T-helper 1 cell treated with Interleukin-12 subunit alpha and Interleukin-12 subunit beta and Interleukin-4 antibody, amounts not matched to agents 30 ng/mL and 1 ng/mL, for 36 hours (primary cell): ENCODE measurements at regions not wholly inside any gene's neighbourhood (a gene's known extent, or its start where the extent isn't known, plus 50 kb on each side); places are given as distances from the start of the nearest gene placed in this dataset.
"Not testable (repeated sequence)": the region's sequence is repeated elsewhere in the genome, so short reads cannot be mapped to it uniquely, and the experiment has no call there.

Source experiments
- intact Hi-C: fragments of 100-400 bp; cut with micrococcal nuclease; formaldehyde crosslinking; loops from one replicate; pipeline ENCODE4 v1.15.1; 2024

DNA sequence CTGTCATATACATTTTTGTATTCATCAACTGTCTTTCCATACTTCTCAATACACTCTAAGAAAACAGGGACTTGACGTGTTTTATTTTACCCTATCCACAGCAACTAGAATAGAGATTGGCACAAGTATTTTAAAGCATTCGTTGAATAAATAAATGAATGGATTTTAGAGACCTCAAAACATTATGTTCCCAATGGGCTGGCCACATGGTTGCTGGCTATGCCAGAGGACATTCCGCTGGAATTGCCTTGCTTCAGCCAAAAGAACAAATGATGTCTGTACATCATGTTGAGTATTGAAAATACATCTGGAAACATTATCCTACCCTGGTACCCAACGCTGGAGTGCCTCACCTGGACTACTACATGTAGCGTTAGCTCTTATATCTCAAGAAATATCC lies 132.8 kb upstream of the RAP1B start:
- intact Hi-C loops = no loop called here

DNA sequence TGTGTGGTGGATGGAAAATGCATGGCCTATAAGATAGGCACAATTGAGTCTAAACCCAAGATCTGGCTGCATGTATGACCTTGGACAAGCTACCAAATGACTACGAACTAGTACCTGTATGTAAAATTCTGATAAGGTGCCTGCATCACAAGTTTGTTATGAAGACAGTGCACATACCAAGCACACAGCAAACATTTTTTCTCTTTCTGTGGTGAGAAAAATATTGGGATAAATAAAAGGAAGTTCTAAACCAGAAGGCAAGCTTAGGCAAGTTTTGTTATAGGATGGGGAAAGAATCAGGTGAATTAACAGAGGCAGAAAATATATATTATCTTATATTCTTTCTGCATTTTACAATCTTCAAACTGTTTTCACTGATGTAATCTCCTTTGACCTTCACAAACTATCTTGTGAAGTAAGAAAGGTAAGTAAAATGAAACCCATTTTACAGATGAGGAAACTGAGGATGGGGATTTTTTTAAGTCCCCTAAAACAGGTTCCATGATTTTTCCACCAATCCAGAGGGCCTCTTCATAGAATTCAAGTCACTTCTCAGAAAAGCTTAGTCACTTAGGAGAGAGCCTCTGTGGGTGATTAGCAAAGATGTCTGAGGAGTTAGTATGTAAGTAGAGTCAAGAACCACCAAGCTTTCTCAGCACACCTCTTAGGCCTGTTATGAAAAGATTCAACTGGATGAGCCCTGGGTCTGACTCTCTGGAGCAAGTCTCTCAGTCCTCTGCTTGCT lies 132.0 kb upstream of the RAP1B start:
- intact Hi-C loops = no loop called here

DNA sequence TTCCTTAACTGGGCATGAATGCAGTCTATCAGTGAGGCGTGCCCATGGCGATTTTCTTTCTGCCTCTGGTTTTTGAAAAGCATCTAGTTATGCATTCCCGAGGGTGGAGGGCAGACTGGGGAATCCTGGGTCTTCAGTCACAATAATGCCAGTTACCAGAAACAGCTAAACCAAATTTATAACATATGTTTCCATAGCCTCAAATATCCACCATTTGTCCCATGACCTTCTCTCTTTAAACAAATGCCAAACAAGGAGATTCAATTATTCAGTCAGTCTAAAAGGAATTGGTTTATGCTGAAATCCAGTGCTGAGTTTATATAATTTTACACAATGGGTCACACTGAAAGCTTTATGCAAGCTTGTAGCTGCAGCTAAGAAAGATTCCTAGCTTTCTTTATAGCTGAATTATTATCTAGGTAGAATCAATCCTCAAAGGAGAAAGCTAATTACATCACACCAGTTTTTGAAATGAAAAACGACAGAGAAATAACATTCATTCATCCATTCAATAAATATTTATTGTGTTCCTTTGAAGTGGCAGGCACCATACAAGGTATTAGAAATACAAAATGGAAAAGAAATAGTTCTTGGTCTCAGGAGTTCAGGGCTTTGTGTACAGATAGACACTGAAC lies 131.3 kb upstream of the RAP1B start:
- intact Hi-C loops = no loop called here

DNA sequence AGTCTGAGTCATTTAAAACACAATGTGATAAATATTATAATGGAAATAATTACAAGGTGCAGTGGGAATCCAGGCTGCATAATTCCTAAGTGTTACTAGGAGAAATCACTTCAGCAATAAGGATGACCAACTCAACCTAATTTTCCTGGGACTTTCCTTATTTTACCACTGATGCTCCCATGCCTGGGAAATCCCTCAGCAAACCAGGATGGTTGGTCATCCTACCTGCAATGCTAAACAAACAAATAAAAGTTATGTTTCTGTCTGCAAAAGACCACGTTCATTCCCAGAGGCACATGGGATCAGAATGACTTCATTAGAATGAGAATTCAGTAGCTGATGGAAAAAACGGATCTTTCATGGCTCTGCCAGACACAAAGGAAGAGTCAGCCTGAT lies 130.8 kb upstream of the RAP1B start:
- intact Hi-C loops = loop anchor here (2.0 to 5.0 kb wide), 2 partner anchors 115 to 327 kb away; partner anchors contain the start of gene MDM2

DNA sequence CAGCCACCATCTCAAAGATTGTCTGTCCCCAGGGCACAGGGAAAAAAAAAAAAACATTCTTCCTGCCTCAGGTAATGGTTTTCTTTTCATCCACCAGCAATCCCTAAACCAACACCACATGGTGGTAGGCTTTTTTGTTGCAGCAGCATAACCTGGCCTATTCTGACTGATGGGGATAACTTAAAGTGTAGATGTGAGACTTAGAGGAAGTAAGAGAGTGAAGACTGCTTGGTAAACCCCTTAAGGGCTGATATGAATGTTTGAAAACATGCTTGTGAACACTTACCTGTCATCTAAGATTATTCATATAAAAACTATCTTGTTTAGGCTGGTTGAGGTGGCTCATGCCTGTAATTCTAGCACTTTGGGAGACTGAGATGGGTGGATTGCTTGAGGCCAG lies 130.2 kb upstream of the RAP1B start:
- intact Hi-C loops = loop anchor here (2.0 to 5.0 kb wide), 2 partner anchors 116 to 327 kb away; partner anchors contain the start of gene MDM2

DNA sequence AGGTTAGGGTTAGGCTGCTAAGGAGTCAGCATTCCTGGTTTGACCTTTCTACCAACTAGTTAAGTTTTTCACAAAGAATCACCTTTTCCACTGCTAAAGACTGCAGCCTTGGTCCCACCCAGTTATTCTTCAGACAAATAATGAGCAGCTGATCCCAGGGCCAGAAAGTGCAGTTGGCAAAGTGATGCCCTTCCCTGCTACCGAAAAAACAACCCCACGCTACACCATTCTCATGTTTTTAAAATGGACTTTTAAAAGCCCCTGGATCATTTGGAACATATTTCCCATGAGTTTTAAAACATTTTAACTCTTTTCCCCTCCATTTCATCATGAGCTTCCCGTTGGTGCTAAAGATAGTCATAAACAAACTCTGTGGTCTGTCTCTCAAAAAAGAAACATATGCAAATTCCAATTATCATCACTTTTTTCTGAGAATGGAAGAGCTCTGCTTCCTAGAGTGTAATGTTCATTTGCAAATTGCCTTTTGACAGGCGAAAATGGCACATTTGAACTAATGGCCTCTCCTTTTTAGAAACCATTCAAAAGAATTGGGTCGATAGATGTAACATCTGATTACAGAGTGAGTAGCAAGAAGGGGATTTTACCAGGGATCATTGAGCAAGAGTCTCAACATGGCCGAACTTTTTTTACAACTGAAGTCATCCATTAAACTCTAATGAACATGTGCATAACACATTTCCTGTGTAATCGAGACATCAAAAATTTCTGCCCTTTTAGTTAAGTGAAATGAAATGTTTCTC lies 129.3 kb upstream of the RAP1B start:
- intact Hi-C loops = loop anchor here (1.0 to 5.0 kb wide), 8 partner anchors 16 to 326 kb away; partner anchors contain the start of genes MDM1, MDM2 and NUP107

DNA sequence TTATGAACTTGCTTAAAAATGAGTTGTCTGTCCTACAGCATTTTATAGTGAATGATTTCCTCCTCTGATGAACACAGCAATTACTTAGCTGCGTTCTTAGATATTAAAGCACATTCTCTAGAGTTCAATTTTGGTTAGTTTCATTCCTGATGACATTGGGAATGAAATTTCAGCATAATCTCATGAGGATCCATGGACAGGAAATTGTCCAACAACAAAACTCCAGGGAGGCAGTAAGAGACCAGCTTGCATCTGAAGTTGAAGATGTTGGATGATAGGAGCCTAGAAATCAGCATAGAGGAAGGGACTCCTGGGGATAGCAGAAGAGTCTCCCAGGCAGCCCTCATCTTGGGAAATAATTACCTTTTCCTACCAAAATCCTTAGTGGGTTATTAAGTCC lies 128.7 kb upstream of the RAP1B start:
- intact Hi-C loops = loop anchor here (5.0 kb wide), 1 partner anchor 325 kb away; the partner anchor contains the start of gene MDM2

DNA sequence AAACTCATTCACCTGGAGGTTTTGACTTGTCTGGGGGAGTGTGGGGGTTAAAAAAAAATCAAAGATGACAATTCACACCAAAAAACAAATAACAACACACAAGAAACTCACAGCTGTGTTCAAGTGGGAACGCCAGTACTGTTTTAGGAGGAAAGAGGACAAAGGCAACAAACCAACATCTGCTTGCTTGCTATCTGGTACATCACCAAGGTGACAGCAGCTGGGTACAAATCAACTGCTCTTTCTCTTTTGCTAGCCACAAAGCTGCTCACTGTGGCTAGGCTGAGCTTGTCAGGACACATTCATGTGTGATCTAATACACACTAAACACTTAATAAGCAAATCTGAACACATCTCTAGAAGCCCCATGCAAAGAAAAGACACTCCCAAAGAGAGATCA lies 128.0 kb upstream of the RAP1B start:
- intact Hi-C loops = loop anchor here (1.0 to 5.0 kb wide), 3 partner anchors 31 to 325 kb away; partner anchors contain the start of genes MDM2 and RAP1B

DNA sequence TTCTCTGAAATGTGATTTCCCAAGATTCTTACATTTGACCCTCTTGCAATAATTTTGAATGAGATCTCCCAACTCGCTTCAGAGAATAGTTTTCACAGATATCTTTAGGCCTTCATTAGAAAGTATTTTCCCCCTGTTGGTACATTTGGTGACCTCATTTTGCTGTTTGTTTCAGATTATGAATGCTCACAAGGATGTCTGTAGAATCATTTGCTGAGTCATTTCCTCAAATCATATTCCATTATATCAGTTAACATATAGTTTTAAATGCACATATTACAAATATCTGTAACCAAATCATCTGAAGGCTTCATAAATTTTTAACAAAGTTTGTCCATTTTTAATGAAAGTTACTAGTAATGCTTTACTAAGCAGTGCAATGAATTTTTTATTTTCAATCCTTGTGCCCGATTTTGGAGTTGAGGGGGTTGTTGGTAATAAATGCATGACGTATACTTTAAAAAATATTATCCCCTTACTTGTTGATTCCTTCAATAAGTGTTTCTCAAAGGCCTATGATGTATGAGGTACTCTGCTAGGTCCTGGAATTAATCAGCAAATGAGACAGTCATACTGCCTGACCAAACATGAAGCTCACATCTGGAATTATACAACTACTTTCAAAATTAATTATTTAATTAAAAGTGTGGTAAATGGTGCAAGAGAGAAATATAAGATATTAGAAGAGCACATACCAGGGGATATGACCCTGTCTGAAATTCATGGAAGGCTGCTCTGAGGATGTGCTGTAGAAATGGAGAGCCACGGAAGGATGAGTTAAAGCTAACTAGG lies 126.9 kb upstream of the RAP1B start:
- intact Hi-C loops = loop anchor here (1.0 to 5.0 kb wide), 3 partner anchors 32 to 324 kb away; partner anchors contain the start of genes MDM2 and RAP1B

DNA sequence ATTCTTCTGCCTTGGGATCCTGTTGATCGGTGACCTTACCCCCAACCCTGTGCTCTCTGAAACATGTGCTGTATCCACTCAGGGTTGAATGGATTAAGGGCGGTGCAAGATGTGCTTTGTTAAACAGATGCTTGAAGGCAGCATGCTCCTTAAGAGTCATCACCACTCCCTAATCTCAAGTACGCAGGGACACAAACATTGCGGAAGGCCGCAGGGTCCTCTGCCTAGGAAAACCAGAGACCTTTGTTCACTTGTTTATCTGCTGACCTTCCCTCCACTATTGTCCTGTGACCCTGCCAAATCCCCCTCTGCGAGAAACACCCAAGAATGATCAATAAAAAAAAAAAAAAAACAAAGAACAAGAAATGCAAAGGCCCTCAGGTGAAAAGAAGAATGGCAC lies 126.1 kb upstream of the RAP1B start:
- intact Hi-C loops = loop anchor here (5.0 kb wide), 1 partner anchor 323 kb away; the partner anchor contains the start of gene MDM2

DNA sequence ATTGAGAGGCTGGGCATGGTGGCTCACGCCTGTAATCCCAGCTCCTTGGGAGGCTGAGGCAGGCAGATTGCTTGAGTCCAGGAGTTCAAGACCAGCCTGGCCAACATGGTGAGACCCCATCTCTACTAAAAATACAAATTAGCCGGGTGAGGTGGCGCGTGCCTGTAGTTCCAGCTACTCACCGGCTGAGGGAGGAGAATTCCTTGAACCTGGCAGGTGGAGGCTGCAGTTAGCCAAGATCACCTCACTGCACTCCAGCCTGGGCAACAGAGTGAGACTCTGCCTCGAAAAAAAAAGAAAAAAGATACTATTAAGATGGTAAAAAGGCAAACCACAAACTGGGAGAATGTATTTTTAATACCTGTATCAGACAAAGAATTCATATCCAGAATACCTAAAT lies 124.2 kb upstream of the RAP1B start:
- intact Hi-C loops = not testable (repeated sequence)

DNA sequence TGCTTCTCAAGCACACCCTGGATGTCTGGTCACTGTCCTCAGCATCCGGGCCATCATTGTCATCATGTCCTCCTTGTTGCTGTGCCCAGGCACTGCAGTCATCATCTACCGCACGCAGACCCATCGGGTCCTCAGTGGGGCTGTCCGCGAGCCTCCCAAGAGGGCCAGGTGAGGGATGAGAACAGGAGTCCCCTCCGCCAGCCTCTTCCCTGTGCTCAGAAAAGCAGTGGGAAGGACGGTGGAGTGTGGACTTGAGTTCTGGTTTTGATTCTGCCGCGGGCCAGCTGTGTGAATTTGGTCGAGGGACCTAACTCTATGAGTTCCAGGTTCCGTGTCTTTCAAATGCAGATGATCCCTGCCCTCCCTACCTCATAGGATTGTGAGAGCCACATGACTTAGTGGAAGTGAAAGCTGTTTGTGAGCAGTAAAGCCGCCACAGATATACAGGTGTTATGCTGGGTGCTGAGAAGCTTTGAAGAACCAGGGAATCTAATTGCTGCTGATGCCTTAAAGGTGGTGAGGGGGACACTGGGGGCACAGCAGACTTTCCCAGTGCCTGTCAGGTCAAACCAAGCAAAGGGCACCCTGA lies 122.9 kb upstream of the RAP1B start:
- intact Hi-C loops = no loop called here

DNA sequence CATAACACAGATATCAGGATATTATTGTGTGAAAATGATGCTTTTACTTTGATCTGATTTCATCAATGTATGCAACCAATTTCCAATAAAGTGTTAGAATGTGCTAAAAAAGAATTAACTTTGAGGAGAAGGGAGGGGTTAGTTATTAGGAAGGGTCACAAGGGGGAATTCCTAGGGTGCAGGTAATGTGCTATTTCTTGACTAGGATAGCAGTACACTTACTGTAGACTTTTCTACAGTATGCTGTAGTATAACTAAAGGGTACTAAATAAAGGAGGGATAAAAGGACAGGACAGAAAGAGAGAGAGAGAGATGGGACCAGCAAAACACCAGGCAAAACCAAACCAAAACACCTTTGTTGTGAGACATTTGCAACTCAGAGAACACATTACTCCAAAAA lies 121.4 kb upstream of the RAP1B start:
- intact Hi-C loops = no loop called here

DNA sequence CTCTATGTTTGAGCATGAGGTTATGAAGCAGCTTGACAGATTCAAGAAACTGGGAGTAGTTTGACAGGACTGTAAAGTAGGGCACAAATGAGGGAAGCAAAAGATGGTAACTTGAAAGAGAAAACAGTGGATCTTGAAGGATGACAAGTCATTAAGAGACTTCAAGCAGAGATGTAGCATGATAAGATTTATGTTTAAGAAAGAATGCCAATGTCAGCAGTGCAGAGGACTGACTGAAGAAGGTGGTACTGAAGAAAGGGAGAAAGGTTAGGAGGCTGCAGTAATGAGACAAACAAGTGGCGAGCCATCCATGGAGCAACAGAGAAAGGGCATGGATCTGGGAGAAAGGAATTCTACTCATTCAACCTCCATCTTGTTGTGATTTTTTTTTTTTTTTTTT lies 120.2 kb upstream of the RAP1B start:
- intact Hi-C loops = no loop called here

DNA sequence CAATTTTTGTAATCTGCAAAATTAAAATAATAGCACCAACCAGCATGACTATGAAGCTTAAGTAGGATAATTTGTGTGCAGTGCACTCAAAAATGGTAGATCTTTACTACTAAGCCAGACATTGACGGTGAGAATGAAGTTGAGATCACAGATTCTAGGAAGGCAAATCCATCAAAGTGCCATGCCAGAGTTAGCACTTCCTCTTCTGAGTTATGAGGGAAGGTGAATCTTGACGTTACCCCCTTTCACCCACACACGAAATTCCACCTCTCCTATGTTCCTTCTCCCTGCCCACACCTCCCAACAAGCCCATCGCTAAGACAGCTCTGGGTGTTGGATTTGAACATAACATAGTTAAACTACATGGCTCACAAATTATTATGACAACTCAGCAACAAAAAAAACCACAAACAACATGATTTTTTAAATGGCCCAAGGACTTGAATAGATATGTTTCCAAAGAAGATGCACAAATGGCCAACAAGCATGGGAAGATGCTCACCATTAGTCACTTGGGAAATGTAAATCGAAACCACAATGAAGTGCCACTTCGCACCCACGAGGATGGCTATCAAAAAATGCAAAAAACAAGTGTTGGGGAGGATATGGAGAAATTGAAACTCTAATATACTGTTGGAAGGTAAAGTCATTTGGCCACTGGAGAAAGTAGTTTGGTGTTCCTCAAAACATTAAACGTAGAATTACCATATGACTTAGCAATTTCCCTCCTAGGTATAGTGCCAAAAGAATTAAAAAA lies 119.3 kb upstream of the RAP1B start:
- intact Hi-C loops = no loop called here

DNA sequence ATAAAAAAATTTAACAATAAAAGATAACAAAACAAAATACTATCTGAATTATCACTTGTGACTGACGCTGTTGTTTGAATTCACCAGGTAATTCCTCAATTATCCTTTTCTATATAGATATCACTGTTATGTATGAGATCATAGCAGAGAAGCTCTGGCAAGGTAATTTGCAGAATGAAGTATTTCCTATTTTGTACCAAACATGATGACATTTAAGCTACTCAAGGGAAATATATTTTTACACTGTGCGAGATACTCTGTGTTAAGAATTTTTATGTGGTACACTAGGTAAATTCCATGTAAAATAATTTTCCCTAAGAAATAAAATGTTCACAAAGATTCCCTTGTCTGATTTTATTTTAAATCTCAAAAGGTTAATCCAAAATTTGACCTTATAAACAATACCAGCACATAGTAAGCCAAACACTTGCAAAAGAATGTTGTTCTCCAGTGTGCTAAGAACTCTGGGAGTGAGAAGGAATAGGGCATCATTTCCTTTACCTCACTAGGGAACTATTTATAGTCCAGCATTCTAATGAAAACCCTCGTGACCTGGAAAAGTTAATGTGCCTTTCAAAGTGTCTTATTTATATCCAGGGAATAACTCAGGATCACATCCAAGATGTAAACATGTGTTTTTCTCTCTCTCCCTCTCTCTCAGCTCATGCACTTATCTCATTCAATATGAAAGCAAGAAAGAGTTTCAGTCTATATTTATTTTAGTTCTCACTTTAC lies 115.2 kb upstream of the RAP1B start:
- intact Hi-C loops = loop anchor here (5.0 kb wide), 2 partner anchors 117 to 203 kb away; partner anchors contain the start of gene RAP1B

DNA sequence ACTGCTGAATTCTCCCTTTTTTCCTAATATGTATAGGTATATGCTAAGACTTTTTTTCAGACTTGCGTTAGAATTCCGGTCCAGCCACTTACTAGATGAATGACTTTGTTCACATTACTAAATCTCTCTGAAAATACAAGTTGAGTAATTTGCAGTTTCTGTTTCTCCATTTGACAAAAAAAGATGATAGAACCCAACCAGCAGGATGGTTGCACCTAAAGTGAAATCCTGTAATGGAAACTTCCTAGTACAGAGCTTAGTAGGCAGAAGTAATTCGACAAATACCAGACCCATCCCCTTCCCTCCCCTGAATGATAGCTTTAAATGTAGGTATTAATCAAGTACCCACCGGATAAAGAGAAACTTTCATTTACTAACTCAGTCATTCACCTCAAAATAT lies 113.6 kb upstream of the RAP1B start:
- intact Hi-C loops = loop anchor here (1.0 to 5.0 kb wide), 4 partner anchors 16 to 205 kb away; partner anchors contain the start of gene RAP1B

DNA sequence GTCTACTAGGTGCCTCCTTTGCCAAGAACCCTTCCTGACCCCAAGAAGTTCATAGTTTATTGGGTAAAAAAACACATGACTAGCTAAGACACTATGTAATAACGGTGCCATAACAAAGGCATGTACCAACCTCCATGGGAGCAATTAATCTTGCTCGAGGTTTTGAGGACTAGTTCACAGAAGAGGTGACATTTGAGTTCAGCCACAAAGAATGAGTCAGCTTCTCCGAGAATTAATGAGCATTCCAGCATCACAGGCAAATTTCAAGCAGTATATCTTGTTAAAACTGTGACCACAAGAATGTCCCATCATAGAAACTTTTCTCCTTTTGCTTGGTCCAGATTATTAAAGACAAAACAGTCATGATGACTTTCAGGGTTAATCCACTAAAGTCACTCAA lies 113.0 kb upstream of the RAP1B start:
- intact Hi-C loops = loop anchor here (1.0 to 5.0 kb wide), 4 partner anchors 16 to 205 kb away; partner anchors contain the start of gene RAP1B

DNA sequence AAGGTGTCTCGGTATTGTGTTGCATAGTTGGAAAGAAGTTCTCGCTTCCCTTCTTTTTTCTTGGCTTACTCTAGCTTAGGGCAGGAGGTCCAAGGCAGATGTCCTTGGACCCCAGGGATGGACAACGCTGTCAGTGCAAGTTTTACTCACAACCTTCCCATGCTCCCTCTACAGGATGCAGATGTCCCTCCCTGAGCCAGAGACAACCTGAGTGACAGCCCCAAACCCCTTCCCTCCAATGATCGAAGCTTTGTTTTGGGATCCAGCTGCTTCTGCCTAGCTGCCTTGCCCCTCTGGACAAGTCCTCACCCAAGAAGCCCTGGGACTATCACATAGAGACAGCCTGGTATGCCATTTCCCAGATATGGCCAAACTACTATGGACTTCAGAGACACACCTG lies 112.0 kb upstream of the RAP1B start:
- intact Hi-C loops = loop anchor here (5.0 kb wide), 2 partner anchors 114 to 206 kb away; partner anchors contain the start of gene RAP1B
